ENCODE measurements at regions not wholly inside any gene's neighbourhood (a gene's known extent, or its start where the extent isn't known, plus 50 kb on each side); places are given as distances from the start of the nearest gene placed in this dataset.
A peak's percentile ranks its signal among the peaks of the same experiment; 100 is the strongest.

DNA sequence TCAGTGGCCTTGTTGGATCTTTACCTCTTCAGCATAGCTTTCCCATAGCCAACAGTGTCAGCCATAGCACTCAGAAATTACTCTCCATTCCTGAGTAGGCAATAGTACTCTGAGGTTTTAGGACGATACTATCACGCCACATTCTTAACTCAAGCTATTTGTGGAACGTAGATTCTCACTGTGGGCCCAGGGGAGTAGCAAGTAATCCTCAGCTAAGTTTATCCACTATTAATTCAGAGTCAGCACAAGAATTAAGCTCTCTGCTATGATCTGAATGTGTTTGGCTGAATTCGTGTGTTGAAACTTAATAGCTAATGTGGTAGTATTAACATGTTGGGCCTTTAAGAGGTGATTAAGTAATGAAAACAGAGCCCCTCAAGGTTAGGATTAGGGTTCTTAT, 858.8 kb upstream of the NUDT12 start:
- Histone ChIP-seq H3K4me3 (ENCODE audit: low read depth, low read length) (no peak overlapping the region), H3K4me1 (ENCODE audit: control insufficient read depth, insufficient read depth, low read length, unreplicated experiment) (no peaks in the 10 kb centered on the region)

DNA sequence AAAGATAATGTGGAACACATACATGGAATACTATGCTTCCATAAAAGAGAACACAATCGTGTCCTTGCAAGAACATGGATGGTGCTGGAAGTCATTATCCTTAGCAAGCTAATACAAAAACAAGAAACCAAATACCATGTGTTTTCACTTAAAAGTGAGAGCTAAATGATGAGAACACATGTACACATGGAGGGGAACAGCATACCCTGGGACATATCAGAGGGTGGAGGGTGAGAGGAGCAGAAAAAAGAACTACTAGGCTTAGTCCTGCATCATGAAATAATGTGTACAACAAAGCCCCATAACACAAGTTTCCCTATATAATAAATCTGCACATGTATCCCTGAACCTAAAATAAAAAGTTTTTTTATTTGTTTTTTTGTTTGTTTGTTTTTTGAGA, 855.5 kb upstream of the NUDT12 start:
- Histone ChIP-seq H3K27ac (ENCODE audit: low read depth, low read length) (no peak overlapping the region), H3K4me3 (ENCODE audit: low read depth, low read length) (no peak overlapping the region), H2AFZ (ENCODE audit: low read length, unreplicated experiment) (no peak overlapping the region), H3K36me3 (ENCODE audit: insufficient read depth, low read length) (no peaks in the 10 kb centered on the region), H3K79me2 (ENCODE audit: control insufficient read depth, insufficient read depth, low read length, unreplicated experiment) (no peaks in the 10 kb centered on the region), H3K27me3 (ENCODE audit: insufficient read depth, low read length) (no peaks in the 10 kb centered on the region), H3K4me1 (ENCODE audit: control insufficient read depth, insufficient read depth, low read length, unreplicated experiment) (no peaks in the 10 kb centered on the region)

More for the DNA sequence above, 858.8 kb upstream of the NUDT12 start:
- no peak overlapping the region for H3K27ac ChIP-seq (ENCODE audit: low read depth, low read length)
- H3K36me3 ChIP-seq (ENCODE audit: insufficient read depth, low read length) = no peaks in the 10 kb centered on the region
- H3K27me3 ChIP-seq (ENCODE audit: insufficient read depth, low read length) = no peaks in the 10 kb centered on the region
- H3K79me2 ChIP-seq (ENCODE audit: control insufficient read depth, insufficient read depth, low read length, unreplicated experiment) = no peaks in the 10 kb centered on the region
- no peak overlapping the region for H2AFZ ChIP-seq (ENCODE audit: low read length, unreplicated experiment)

DNA sequence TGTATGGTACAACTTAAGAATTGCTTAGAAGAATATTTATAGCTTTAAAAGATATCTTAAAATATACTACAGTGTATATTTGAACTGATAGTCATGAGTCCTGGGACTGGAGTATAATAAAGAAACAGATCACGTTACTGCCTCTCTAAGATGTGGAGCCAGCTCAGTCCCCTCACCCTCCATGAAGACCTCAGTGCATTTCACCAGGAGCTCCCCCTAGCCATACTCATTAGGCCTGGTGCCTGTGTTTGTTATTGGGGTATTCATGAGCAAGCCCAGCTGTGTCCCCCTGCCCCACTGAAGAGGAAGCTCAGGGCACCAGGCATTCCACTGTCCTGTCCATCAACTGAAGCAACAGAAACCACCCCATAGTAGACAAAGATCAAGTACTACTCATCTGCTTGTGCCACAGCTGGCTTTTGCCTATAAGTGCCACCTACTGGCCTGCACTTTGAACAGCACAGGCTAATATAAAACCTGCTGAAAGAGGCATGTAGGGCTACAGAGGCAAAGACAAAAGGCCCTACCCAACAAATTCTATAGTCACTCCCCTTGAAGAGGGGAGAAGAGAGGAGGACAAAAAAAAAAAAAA, 850.2 kb upstream of the NUDT12 start:
- no peak overlapping the region for H3K4me3 ChIP-seq (ENCODE audit: low read depth, low read length)
- no peaks in the 10 kb centered on the region for H3K27me3 ChIP-seq (ENCODE audit: insufficient read depth, low read length)
- H3K27ac ChIP-seq (ENCODE audit: low read depth, low read length) = no peak overlapping the region
- no peak overlapping the region for H2AFZ ChIP-seq (ENCODE audit: low read length, unreplicated experiment)
- H3K36me3 ChIP-seq (ENCODE audit: insufficient read depth, low read length) = no peaks in the 10 kb centered on the region
- no peaks in the 10 kb centered on the region for H3K79me2 ChIP-seq (ENCODE audit: control insufficient read depth, insufficient read depth, low read length, unreplicated experiment)
- H3K4me1 ChIP-seq (ENCODE audit: control insufficient read depth, insufficient read depth, low read length, unreplicated experiment) = no peaks in the 10 kb centered on the region

DNA sequence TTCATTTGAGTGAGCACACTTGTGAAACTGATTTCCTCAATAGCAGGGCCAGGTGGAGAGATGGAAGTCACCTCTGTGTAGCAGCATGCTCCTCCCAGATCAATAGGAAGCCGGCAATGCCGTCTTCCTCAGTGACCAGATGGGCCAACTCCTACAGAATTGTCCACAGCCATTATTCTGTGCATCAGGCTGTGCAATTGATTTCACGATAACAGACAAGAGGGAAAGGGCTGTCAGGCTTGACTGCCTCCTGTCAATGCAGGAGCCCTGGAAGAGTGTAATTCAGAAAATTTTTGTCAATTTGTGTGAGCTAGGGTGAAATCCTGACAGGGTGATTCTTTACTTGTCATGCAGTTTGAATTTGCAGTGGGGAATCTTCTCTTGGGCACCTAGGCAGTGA, 838.4 kb upstream of the NUDT12 start:
- H3K4me1 ChIP-seq (ENCODE audit: control insufficient read depth, insufficient read depth, low read length, unreplicated experiment) = no peaks in the 10 kb centered on the region
- no peak overlapping the region for H3K4me3 ChIP-seq (ENCODE audit: low read depth, low read length)
- H3K27ac ChIP-seq (ENCODE audit: low read depth, low read length) = no peak overlapping the region
- H3K36me3 ChIP-seq (ENCODE audit: insufficient read depth, low read length) = no peaks in the 10 kb centered on the region
- peak overlapping the region; percentile 50 for H2AFZ ChIP-seq (ENCODE audit: low read length, unreplicated experiment)
- no peaks in the 10 kb centered on the region for H3K79me2 ChIP-seq (ENCODE audit: control insufficient read depth, insufficient read depth, low read length, unreplicated experiment)
- no peaks in the 10 kb centered on the region for H3K27me3 ChIP-seq (ENCODE audit: insufficient read depth, low read length)

DNA sequence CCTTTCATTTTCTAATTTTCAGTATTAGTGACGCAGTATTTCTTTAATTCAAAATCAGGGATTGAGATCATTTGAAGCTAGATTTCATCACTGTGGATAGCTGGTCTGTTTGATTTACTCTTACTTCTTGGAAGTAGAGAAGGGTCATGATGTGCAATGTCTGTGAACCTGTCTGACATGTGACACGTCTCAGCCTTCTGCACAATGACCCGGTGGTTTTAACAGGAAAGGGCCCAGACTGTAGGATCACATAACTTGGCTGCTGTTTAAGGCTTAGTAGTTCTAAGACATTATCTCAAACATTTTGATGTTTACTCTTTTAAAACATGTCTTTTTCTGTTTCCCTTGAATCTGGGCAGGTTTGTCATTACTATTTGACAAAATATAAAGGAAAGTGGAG, 823.3 kb upstream of the NUDT12 start:
- H3K4me1 ChIP-seq (ENCODE audit: control insufficient read depth, insufficient read depth, low read length, unreplicated experiment) = no peaks in the 10 kb centered on the region
- peak overlapping the region; percentile 28 for H2AFZ ChIP-seq (ENCODE audit: low read length, unreplicated experiment)
- no peak overlapping the region for H3K27ac ChIP-seq (ENCODE audit: low read depth, low read length)
- H3K27me3 ChIP-seq (ENCODE audit: insufficient read depth, low read length) = no peaks in the 10 kb centered on the region
- H3K79me2 ChIP-seq (ENCODE audit: control insufficient read depth, insufficient read depth, low read length, unreplicated experiment) = no peaks in the 10 kb centered on the region
- no peaks in the 10 kb centered on the region for H3K36me3 ChIP-seq (ENCODE audit: insufficient read depth, low read length)
- no peak overlapping the region for H3K4me3 ChIP-seq (ENCODE audit: low read depth, low read length)

DNA sequence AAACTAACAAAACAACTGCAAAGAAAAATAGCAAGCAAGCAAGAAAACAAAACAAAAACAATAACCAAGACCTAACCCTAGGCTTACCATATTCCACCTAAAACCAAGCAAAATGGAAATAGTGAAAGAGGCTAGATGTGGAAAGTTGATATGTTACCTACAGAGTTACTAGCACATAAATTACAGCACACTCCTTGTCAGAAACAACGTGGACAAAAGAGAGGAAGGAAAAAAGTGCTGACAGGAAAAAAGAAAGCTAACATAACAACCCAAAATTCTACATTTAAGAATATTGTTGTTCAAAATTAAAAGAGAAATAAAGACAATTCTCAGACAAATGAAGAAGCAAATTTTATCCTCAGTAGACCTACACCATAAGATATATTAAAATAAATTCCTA, 812.8 kb upstream of the NUDT12 start:
- no peaks in the 10 kb centered on the region for H3K36me3 ChIP-seq (ENCODE audit: insufficient read depth, low read length)
- H3K4me3 ChIP-seq (ENCODE audit: low read depth, low read length) = no peak overlapping the region
- no peaks in the 10 kb centered on the region for H3K79me2 ChIP-seq (ENCODE audit: control insufficient read depth, insufficient read depth, low read length, unreplicated experiment)
- no peak overlapping the region for H3K27ac ChIP-seq (ENCODE audit: low read depth, low read length)
- no peaks in the 10 kb centered on the region for H3K4me1 ChIP-seq (ENCODE audit: control insufficient read depth, insufficient read depth, low read length, unreplicated experiment)
- H3K27me3 ChIP-seq (ENCODE audit: insufficient read depth, low read length) = no peaks in the 10 kb centered on the region
- no peak overlapping the region for H2AFZ ChIP-seq (ENCODE audit: low read length, unreplicated experiment)

DNA sequence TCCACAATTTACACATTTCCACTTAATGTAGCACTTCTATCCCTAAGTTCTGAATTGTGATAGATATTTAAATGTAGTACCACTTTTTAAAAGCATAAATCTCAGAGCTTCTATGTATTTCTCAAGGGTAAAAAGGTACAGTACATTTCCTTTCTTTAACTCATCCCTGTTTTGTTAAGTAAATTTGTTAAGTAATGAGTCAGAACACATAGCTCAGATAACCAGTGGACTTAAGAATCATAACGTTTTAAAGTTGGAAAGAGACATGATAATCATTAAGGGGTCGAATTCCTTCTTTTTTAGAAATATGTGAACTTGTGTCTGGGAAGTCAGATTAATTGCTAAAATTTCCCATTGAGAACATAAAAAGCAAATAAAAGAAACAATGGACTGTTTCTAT, 810.2 kb upstream of the NUDT12 start:
- no peaks in the 10 kb centered on the region for H3K4me1 ChIP-seq (ENCODE audit: control insufficient read depth, insufficient read depth, low read length, unreplicated experiment)
- H3K4me3 ChIP-seq (ENCODE audit: low read depth, low read length) = no peak overlapping the region
- H3K27me3 ChIP-seq (ENCODE audit: insufficient read depth, low read length) = no peaks in the 10 kb centered on the region
- no peaks in the 10 kb centered on the region for H3K36me3 ChIP-seq (ENCODE audit: insufficient read depth, low read length)
- no peaks in the 10 kb centered on the region for H3K79me2 ChIP-seq (ENCODE audit: control insufficient read depth, insufficient read depth, low read length, unreplicated experiment)
- no peak overlapping the region for H3K27ac ChIP-seq (ENCODE audit: low read depth, low read length)
- H2AFZ ChIP-seq (ENCODE audit: low read length, unreplicated experiment) = no peak overlapping the region

DNA sequence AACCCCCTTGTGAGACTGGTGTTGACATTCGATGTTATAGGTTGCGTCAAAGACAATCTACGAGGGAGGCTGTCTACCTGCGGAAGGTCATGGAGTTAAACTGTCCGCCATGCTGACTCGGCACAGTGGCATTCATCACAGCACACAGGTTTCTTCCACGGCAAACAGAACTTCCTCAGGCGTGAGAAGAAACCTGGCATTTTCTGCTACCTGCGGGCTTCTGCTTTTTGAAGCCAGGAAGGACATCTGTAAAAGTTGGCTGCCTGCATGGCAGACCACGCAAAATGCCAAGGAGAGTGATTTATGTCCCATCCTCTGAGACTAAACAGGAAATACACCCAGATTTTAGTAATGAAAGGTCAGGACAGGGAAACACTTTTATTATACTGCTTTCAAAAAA, 809.8 kb upstream of the NUDT12 start:
- Histone ChIP-seq H3K27ac (ENCODE audit: low read depth, low read length) (no peak overlapping the region), H2AFZ (ENCODE audit: low read length, unreplicated experiment) (no peak overlapping the region), H3K4me1 (ENCODE audit: control insufficient read depth, insufficient read depth, low read length, unreplicated experiment) (no peaks in the 10 kb centered on the region), H3K36me3 (ENCODE audit: insufficient read depth, low read length) (no peaks in the 10 kb centered on the region), H3K27me3 (ENCODE audit: insufficient read depth, low read length) (no peaks in the 10 kb centered on the region), H3K4me3 (ENCODE audit: low read depth, low read length) (no peak overlapping the region), H3K79me2 (ENCODE audit: control insufficient read depth, insufficient read depth, low read length, unreplicated experiment) (no peaks in the 10 kb centered on the region)

DNA sequence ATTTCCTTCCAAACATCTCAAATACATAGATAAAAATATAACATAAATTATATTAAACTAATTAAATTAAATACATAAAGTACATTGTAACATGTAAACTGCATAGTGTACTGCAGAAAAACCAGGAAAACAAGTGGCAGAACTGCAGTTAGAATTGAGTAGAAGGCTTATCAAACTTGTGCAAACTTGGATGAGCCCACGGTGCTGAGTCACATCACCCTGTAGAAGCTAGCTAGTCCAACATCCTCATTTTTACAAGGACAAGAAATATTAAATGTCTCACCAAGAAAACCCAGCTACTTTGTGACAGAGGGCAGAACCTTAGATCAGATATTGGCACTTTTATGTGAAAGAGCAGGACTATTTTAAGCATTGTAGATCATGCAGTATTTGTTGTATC, 807.9 kb upstream of the NUDT12 start:
- H3K27me3 ChIP-seq (ENCODE audit: insufficient read depth, low read length) = no peaks in the 10 kb centered on the region
- H3K4me3 ChIP-seq (ENCODE audit: low read depth, low read length) = no peak overlapping the region
- no peak overlapping the region for H3K27ac ChIP-seq (ENCODE audit: low read depth, low read length)
- no peaks in the 10 kb centered on the region for H3K4me1 ChIP-seq (ENCODE audit: control insufficient read depth, insufficient read depth, low read length, unreplicated experiment)
- H3K36me3 ChIP-seq (ENCODE audit: insufficient read depth, low read length) = no peaks in the 10 kb centered on the region
- H3K79me2 ChIP-seq (ENCODE audit: control insufficient read depth, insufficient read depth, low read length, unreplicated experiment) = no peaks in the 10 kb centered on the region
- no peak overlapping the region for H2AFZ ChIP-seq (ENCODE audit: low read length, unreplicated experiment)

DNA sequence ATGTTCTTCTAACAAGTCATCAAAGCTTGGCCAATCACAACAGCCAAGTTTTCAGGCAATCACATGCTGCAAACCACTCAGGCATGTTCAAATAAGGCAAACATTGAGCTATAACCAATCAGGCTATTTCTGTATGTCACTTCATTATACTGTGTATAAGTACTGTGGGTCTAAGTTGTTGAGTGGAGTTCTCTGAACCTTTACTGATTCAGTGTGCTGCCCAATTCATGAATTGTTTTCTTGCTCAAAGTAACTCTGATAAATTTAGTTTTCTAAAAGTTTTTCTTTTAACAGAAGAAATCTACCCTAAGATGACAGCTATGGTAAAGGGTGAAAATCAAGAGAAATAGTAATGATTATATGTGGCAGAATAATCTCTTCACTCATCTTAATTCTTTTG, 805.4 kb upstream of the NUDT12 start:
- Histone ChIP-seq H3K79me2 (ENCODE audit: control insufficient read depth, insufficient read depth, low read length, unreplicated experiment) (no peaks in the 10 kb centered on the region), H2AFZ (ENCODE audit: low read length, unreplicated experiment) (no peak overlapping the region), H3K27ac (ENCODE audit: low read depth, low read length) (no peak overlapping the region), H3K36me3 (ENCODE audit: insufficient read depth, low read length) (no peaks in the 10 kb centered on the region), H3K4me3 (ENCODE audit: low read depth, low read length) (no peak overlapping the region), H3K27me3 (ENCODE audit: insufficient read depth, low read length) (no peaks in the 10 kb centered on the region), H3K4me1 (ENCODE audit: control insufficient read depth, insufficient read depth, low read length, unreplicated experiment) (peaks cover 3% of the 10 kb centered on the region)

DNA sequence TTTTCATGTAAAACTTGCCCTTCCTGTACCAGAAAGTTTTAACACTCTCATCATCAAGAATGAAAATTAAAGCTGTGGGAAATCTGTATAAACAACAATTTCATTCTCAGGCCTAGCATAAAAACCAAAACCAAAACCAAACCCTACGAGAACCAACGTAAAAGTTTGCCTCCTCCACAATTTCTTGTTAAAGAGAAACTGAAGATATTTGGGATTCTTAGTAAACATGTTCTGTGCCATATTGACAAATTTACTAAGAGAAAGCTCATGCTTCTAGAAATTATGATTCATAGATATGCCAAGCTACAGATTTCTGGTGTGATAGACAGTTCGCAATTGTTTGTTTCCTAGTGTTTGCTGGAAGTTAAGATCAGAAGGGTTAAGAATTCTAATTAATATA, 801.0 kb upstream of the NUDT12 start:
- H3K4me3 ChIP-seq (ENCODE audit: low read depth, low read length) = peak overlapping the region; percentile 48
- no peaks in the 10 kb centered on the region for H3K36me3 ChIP-seq (ENCODE audit: insufficient read depth, low read length)
- H3K79me2 ChIP-seq (ENCODE audit: control insufficient read depth, insufficient read depth, low read length, unreplicated experiment) = no peaks in the 10 kb centered on the region
- H2AFZ ChIP-seq (ENCODE audit: low read length, unreplicated experiment) = peak overlapping the region; percentile 87
- no peaks in the 10 kb centered on the region for H3K27me3 ChIP-seq (ENCODE audit: insufficient read depth, low read length)
- H3K27ac ChIP-seq (ENCODE audit: low read depth, low read length) = 0 out of 2 replicates have a peak overlapping the region, but pooled peaks have one; percentile 0
- H3K4me1 ChIP-seq (ENCODE audit: control insufficient read depth, insufficient read depth, low read length, unreplicated experiment) = peaks cover 4% of the 10 kb centered on the region

Data from ACC112 (cell line).